ENCODE measurements at regions not wholly inside any gene's neighbourhood (a gene's known extent, or its start where the extent isn't known, plus 50 kb on each side); places are given as distances from the start of the nearest gene placed in this dataset.
A peak's percentile ranks its signal among the peaks of the same experiment; 100 is the strongest.

- TF ChIP-seq CTCF (conservative IDR thresholded peaks at IDR 0.05): peak; percentile 82
- no peak for TF ChIP-seq ZFX (IDR thresholded peaks at IDR 0.05)
Observed at GRCh38 chr13:86567119-86567518, 767.9 kb upstream of the SLITRK6 start.
